Suppressor macrophage (primary cell): ENCODE measurements at regions not wholly inside any gene's neighbourhood (a gene's known extent, or its start where the extent isn't known, plus 50 kb on each side); places are given as distances from the start of the nearest gene placed in this dataset.

Experiments used
- DNase-seq, 4 experiments: peaks; one replicate each; pipeline ENCODE4 v3.0.0-alpha.2; 2020 to 2022

- no peak for DNase-seq
These were observed 78.4 kb upstream of the KRR1 start for GRCh38 chr12:75589801-75590200.

GRCh38 chr12:75587340-75588106 lies 76.1 kb upstream of the KRR1 start:
- no peak for DNase-seq

GRCh38 chr12:75585330-75585729 lies 73.9 kb upstream of the KRR1 start:
- DNase-seq, result no peak

GRCh38 chr12:75583355-75583754 lies 71.9 kb upstream of the KRR1 start:
- no peak for DNase-seq

- no peak for DNase-seq
These were observed 70.1 kb upstream of the KRR1 start for GRCh38 chr12:75581515-75581914.

GRCh38 chr12:75579552-75579951 lies 68.1 kb upstream of the KRR1 start:
- DNase-seq, result no peak

- no peak for DNase-seq
These were observed 67.1 kb upstream of the KRR1 start for GRCh38 chr12:75578546-75578945.

GRCh38 chr12:75577812-75578211 lies 66.4 kb upstream of the KRR1 start:
- DNase-seq, result no peak

- no peak for DNase-seq
These were observed 60.3 kb upstream of the KRR1 start for GRCh38 chr12:75571656-75572205.

GRCh38 chr12:75571204-75571603 lies 59.8 kb upstream of the KRR1 start:
- DNase-seq, result no peak

GRCh38 chr12:75568801-75569200 lies 57.4 kb upstream of the KRR1 start:
- no peak for DNase-seq

- peak in 2 of 4 experiments; percentile 4 to 33 for DNase-seq
These were observed 57.0 kb upstream of the KRR1 start for GRCh38 chr12:75568393-75568792.

- no peak for DNase-seq
These were observed 54.4 kb upstream of the KRR1 start for GRCh38 chr12:75565795-75566194.

GRCh38 chr12:75564852-75565251 lies 53.4 kb upstream of the KRR1 start:
- DNase-seq, result no peak

GRCh38 chr12:75564398-75564797 lies 53.0 kb upstream of the KRR1 start:
- DNase-seq, result no peak

- no peak for DNase-seq
These were observed 51.9 kb upstream of the KRR1 start for GRCh38 chr12:75563351-75563750.

- peak; percentile 3 to 47 (median 20) for DNase-seq
These were observed 50.5 kb upstream of the KRR1 start for GRCh38 chr12:75561921-75562320.
